Spleen (tissue), 7 donors: ENCODE measurements at regions not wholly inside any gene's neighbourhood (a gene's known extent, or its start where the extent isn't known, plus 50 kb on each side); places are given as distances from the start of the nearest gene placed in this dataset.

Experiments
- POLR2AphosphoS5 ChIP-seq, 3 donors: sonication (generic); formaldehyde crosslinking; IDR thresholded peaks; one replicate each; pipeline ENCODE4 v1.5.1; 2017; ENCODE audit warnings: antibody characterized with exemption in 3 of 3
- TF ChIP-seq, protein P1 (sequence below), 11 experiments: fragments of 200-600 bp in 7 of 11; fragments of 450-650 bp in 4 of 11; sonication (generic) in 4 of 11; IDR thresholded peaks in 8 of 11; conservative IDR thresholded peaks in 3 of 11; 1 replicate in 7 of 11; 2 replicates in 4 of 11; pipeline versions ENCODE4 v1.4.0 to v1.8.0; 2016 to 2021; ENCODE audit warnings: antibody characterized with exemption in 11 of 11, inconsistent platforms in 4 of 11, mild to moderate bottlenecking in 1 of 11
- donor health status: DM: no; HTN: no; CAD: no; lungs with moderate emphysema.
- donor health status: DM: no; HTN: no; CAD: no.
- donor health status: DM: no; HTN: no; CAD: no.

DNA sequence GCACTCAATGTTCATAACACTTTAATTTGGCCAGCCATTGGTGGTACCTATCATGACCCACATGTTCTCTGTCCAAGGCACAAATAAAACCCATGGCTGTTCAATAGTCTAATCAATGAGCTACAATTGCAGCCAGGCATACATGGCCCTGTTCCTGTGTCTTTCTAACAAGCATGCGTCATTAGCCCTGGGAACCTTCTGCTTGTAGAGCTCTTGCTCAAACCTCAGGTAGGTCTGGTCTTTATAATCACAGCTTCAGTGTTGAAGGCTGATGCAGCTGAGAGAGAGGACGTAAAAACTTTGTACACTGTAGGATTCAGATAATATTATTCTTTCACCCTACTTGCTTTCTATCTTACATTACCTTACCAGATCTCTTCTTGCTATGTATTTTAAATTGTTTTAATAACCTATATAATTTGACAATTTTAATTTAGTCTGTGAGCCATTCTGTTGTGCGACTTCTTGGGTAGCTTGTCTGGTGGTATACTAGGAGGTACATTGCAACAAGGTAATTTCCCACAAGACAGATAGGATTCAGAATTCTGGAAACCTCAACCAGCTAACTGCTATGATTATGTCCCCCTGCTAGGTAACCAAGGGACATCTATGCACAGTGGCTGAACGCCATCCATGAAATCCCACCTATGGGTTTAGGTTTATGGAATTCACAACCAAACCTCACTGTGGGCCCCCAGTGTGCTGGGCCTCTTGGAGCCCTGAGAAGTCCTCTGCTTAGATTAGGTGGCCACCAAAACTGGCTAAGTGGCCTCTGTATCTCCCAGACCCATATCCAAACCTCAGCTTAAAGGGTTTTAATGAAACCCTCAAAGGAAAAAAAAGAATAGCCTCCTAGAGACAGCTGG is 55.4 kb upstream of the RIPOR2 start:
- TF ChIP-seq, protein P1, sequence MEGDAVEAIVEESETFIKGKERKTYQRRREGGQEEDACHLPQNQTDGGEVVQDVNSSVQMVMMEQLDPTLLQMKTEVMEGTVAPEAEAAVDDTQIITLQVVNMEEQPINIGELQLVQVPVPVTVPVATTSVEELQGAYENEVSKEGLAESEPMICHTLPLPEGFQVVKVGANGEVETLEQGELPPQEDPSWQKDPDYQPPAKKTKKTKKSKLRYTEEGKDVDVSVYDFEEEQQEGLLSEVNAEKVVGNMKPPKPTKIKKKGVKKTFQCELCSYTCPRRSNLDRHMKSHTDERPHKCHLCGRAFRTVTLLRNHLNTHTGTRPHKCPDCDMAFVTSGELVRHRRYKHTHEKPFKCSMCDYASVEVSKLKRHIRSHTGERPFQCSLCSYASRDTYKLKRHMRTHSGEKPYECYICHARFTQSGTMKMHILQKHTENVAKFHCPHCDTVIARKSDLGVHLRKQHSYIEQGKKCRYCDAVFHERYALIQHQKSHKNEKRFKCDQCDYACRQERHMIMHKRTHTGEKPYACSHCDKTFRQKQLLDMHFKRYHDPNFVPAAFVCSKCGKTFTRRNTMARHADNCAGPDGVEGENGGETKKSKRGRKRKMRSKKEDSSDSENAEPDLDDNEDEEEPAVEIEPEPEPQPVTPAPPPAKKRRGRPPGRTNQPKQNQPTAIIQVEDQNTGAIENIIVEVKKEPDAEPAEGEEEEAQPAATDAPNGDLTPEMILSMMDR (IDR thresholded peaks at IDR 0.05 in 8 of 11, conservative IDR thresholded peaks at IDR 0.05 in 3 of 11): no peak
- no peak for TF ChIP-seq POLR2AphosphoS5 (IDR thresholded peaks at IDR 0.05)
